ENCODE measurements at regions not wholly inside any gene's neighbourhood (a gene's known extent, or its start where the extent isn't known, plus 50 kb on each side); places are given as distances from the start of the nearest gene placed in this dataset.

- H3K4me3 ChIP-seq, result no peak overlapping the region
- H3K4me1 ChIP-seq, result no peaks in the 10 kb centered on the region
- H3K27ac ChIP-seq, result no peak overlapping the region
- intact Hi-C loops (cut with DNase I), result no loop called here
- H3K9me3 ChIP-seq, result no peaks in the 10 kb centered on the region
- DNase-seq, result no peak
- H3K27me3 ChIP-seq, result no peaks in the 10 kb centered on the region
- no peak for TF ChIP-seq CTCF (IDR thresholded peaks at IDR 0.05)
- no peak for TF ChIP-seq POLR2A (IDR thresholded peaks at IDR 0.05)
- no peaks in the 10 kb centered on the region for H3K36me3 ChIP-seq
These were observed 64.6 kb upstream of the FN1 start for GRCh38 chr2:215500466-215500865.

- no peak for DNase-seq
- intact Hi-C loops (cut with DNase I), result no loop called here
- no peaks in the 10 kb centered on the region for H3K36me3 ChIP-seq
- H3K9me3 ChIP-seq, result no peaks in the 10 kb centered on the region
- H3K27ac ChIP-seq, result no peak overlapping the region
- H3K27me3 ChIP-seq, result no peaks in the 10 kb centered on the region
- no peaks in the 10 kb centered on the region for H3K4me1 ChIP-seq
- WGBS, 2 donors, result 27 to 32% methylated on average over 2 of the region's 2 CpGs
- TF ChIP-seq POLR2A (IDR thresholded peaks at IDR 0.05), result no peak
- no peak for TF ChIP-seq CTCF (IDR thresholded peaks at IDR 0.05)
- H3K4me3 ChIP-seq, result no peak overlapping the region
These were observed 63.5 kb upstream of the FN1 start for GRCh38 chr2:215499331-215499730.

GRCh38 chr2:215498431-215498830 is 62.6 kb upstream of the FN1 start:
- H3K4me1 ChIP-seq, result no peaks in the 10 kb centered on the region
- no peaks in the 10 kb centered on the region for H3K36me3 ChIP-seq
- no peak for DNase-seq
- H3K4me3 ChIP-seq, result no peak overlapping the region
- whole genome bisulfite sequencing, 2 donors, result 71 to 89% methylated on average over 8 of the region's 8 CpGs
- intact Hi-C loops (cut with DNase I), result no loop called here
- no peak overlapping the region for H3K27ac ChIP-seq
- H3K27me3 ChIP-seq, result no peaks in the 10 kb centered on the region
- TF ChIP-seq POLR2A (IDR thresholded peaks at IDR 0.05), result no peak
- TF ChIP-seq CTCF (IDR thresholded peaks at IDR 0.05), result no peak
- no peaks in the 10 kb centered on the region for H3K9me3 ChIP-seq

GRCh38 chr2:215493376-215493775 is 57.5 kb upstream of the FN1 start:
- no peaks in the 10 kb centered on the region for H3K36me3 ChIP-seq

GRCh38 chr2:215489288-215489848 is 53.5 kb upstream of the FN1 start:
- intact Hi-C loops (cut with DNase I), result no loop called here
- TF ChIP-seq CTCF (IDR thresholded peaks at IDR 0.05) (no peak), POLR2A (IDR thresholded peaks at IDR 0.05) (no peak)
- 60 to 84% methylated on average over 3 of the region's 3 CpGs for WGBS, 2 donors
- no peak overlapping the region for H3K4me3 ChIP-seq
- H3K36me3 ChIP-seq, result no peaks in the 10 kb centered on the region
- H3K9me3 ChIP-seq, result no peaks in the 10 kb centered on the region
- DNase-seq, result no peak
- H3K27ac ChIP-seq, result no peak overlapping the region
- H3K4me1 ChIP-seq, result peaks cover 0 to 3% (median 0%) of the 10 kb centered on the region in 3 donors
- H3K27me3 ChIP-seq, result no peaks in the 10 kb centered on the region

More at GRCh38 chr2:215493376-215493775, 57.5 kb upstream of the FN1 start:
- Histone ChIP-seq H3K27me3 (no peaks in the 10 kb centered on the region), H3K4me1 (no peaks in the 10 kb centered on the region), H3K27ac (no peak overlapping the region), H3K9me3 (no peaks in the 10 kb centered on the region), H3K4me3 (no peak overlapping the region)
- TF ChIP-seq POLR2A (IDR thresholded peaks at IDR 0.05), result no peak
- TF ChIP-seq CTCF (IDR thresholded peaks at IDR 0.05), result no peak
- DNase-seq, result no peak
- intact Hi-C loops (cut with DNase I), result no loop called here
